ENCODE measurements at regions not wholly inside any gene's neighbourhood (a gene's known extent, or its start where the extent isn't known, plus 50 kb on each side); places are given as distances from the start of the nearest gene placed in this dataset.

- DNase-seq = no peak
- Histone ChIP-seq H3K27ac (no peak overlapping the region), H3K4me3 (no peak overlapping the region), H3K4me1 (no peaks in the 10 kb centered on the region), H3K9me3 (no peaks in the 10 kb centered on the region), H3K9ac (ENCODE audit: low read depth in 2 of 2, low read length in 2 of 2) (no peak overlapping the region), H3K27me3 (no peaks in the 10 kb centered on the region), H3K36me3 (no peaks in the 10 kb centered on the region)
- intact Hi-C loops (cut with DNase I) = no loop called here
- no peak for TF ChIP-seq CTCF (IDR thresholded peaks at IDR 0.05)
Measured at GRCh38 chr20:23241416-23241815, 109.2 kb upstream of the NXT1 start.

GRCh38 chr20:23240519-23240918 is 110.1 kb upstream of the NXT1 start:
- TF ChIP-seq CTCF (IDR thresholded peaks at IDR 0.05) = no peak
- Histone ChIP-seq H3K27ac (no peak overlapping the region), H3K9me3 (no peaks in the 10 kb centered on the region), H3K9ac (ENCODE audit: low read depth in 2 of 2, low read length in 2 of 2) (no peak overlapping the region), H3K4me3 (no peak overlapping the region), H3K36me3 (no peaks in the 10 kb centered on the region), H3K4me1 (no peaks in the 10 kb centered on the region), H3K27me3 (no peaks in the 10 kb centered on the region)
- intact Hi-C loops (cut with DNase I) = no loop called here
- no peak for DNase-seq

GRCh38 chr20:23237201-23237600 is 113.4 kb upstream of the NXT1 start:
- H3K27me3 ChIP-seq = no peaks in the 10 kb centered on the region
- no peak overlapping the region for H3K4me3 ChIP-seq
- no peaks in the 10 kb centered on the region for H3K36me3 ChIP-seq
- no peak for DNase-seq
- no peak overlapping the region for H3K27ac ChIP-seq
- H3K9me3 ChIP-seq = no peaks in the 10 kb centered on the region
- H3K4me1 ChIP-seq = no peaks in the 10 kb centered on the region
- no peak for TF ChIP-seq CTCF (IDR thresholded peaks at IDR 0.05)
- no peak overlapping the region for H3K9ac ChIP-seq (ENCODE audit: low read depth in 2 of 2, low read length in 2 of 2)
- intact Hi-C loops (cut with DNase I) = loop anchor here (10.0 kb wide), 1 partner anchor 542 kb away; no protein-coding TSS in a partner anchor

GRCh38 chr20:23235173-23236027 is 115.2 kb upstream of the NXT1 start:
- H3K4me1 ChIP-seq = no peaks in the 10 kb centered on the region
- no peak overlapping the region for H3K9ac ChIP-seq (ENCODE audit: low read depth in 2 of 2, low read length in 2 of 2)
- DNase-seq = peak; percentile 61
- H3K27ac ChIP-seq = no peak overlapping the region
- peak; percentile 73 for TF ChIP-seq CTCF (IDR thresholded peaks at IDR 0.05)
- no peaks in the 10 kb centered on the region for H3K9me3 ChIP-seq
- no peaks in the 10 kb centered on the region for H3K36me3 ChIP-seq
- H3K4me3 ChIP-seq = no peak overlapping the region
- intact Hi-C loops (cut with DNase I) = loop anchor here (10.0 kb wide), 1 partner anchor 541 kb away; no protein-coding TSS in a partner anchor
- H3K27me3 ChIP-seq = no peaks in the 10 kb centered on the region

- H3K4me3 ChIP-seq = no peak overlapping the region
- H3K4me1 ChIP-seq = no peaks in the 10 kb centered on the region
- no peaks in the 10 kb centered on the region for H3K9me3 ChIP-seq
- DNase-seq = no peak
- no peak overlapping the region for H3K27ac ChIP-seq
- H3K36me3 ChIP-seq = no peaks in the 10 kb centered on the region
- TF ChIP-seq CTCF (IDR thresholded peaks at IDR 0.05) = no peak
- intact Hi-C loops (cut with DNase I) = loop anchor here (10.0 kb wide), 1 partner anchor 540 kb away; no protein-coding TSS in a partner anchor
- H3K27me3 ChIP-seq = no peaks in the 10 kb centered on the region
- no peak overlapping the region for H3K9ac ChIP-seq (ENCODE audit: low read depth in 2 of 2, low read length in 2 of 2)
Measured at GRCh38 chr20:23234311-23235078, 116.1 kb upstream of the NXT1 start.
